Raji (cell line): ENCODE measurements at regions not wholly inside any gene's neighbourhood (a gene's known extent, or its start where the extent isn't known, plus 50 kb on each side); places are given as distances from the start of the nearest gene placed in this dataset.

ENCODE experiments used
- POLR2A ChIP-seq: IDR thresholded peaks from 2 replicates; pipeline ENCODE4 v1.6.1; 2011; ENCODE audit warnings: low read depth, low read length, control low read depth; ENCODE audit not compliant: insufficient read depth

DNA sequence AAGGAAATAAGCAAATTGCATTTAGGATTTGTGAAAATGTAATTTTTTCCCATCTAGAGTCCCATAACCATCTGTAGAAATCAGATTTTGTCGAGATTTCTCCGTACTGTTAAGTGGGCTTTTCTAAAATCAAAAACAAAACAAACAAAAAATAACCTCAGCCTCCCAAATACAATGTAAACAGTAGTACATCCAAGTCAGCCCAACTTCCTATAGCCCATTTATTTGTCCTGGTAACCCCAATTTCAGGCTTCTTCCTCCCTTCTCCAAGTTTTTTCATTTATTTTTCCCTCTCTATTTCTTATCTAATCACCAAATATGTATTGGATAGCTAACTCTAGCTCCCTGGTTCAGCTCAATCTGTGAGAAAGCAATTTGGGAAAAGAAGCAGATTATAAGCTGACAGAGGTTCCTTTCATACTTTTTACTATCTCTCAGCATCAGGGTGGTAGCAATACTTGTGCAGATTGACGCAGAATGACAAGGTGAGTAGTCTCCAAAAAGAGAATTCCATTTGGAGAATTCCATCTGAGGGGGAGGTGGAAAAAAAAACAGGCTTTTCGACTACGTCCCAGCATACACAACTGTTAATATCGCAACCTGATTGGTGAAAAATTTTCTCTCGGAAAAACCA is 132.6 kb upstream of the BTN3A2 start:
- TF ChIP-seq POLR2A, result no peak

DNA sequence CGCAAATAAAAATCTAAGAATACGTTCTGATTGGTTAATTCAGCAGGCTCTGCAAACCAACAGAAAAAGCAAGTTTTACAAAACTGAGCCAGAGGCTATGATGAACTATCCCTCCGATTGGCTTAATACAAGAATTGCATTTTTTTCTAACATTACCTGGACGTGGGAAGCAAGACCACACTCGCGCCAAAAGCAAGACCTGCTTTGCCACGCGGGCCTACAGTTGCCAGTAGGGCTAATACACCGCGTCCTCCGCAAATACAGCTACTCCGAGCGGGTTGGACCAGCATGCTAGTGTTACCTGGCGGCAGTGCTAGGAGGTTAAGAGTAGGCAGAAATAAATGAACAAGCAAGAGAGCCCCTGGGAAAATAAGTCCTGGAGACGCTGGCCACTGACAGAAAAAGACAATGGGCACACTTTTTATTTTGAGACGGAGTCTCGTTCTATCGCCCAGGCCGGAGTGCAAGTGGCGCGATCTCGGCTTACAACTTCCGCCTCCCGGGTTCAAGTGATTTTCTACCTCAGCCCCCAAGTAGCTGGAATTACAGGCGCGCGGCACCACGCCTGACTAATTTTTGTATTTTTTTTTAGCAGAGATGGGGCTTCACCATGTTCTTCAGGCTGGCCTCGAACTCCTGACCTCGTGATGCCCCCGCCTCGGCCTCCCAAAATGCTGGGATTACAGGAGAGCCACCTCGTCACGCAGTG is 131.9 kb upstream of the BTN3A2 start:
- TF ChIP-seq POLR2A, result no peak

DNA sequence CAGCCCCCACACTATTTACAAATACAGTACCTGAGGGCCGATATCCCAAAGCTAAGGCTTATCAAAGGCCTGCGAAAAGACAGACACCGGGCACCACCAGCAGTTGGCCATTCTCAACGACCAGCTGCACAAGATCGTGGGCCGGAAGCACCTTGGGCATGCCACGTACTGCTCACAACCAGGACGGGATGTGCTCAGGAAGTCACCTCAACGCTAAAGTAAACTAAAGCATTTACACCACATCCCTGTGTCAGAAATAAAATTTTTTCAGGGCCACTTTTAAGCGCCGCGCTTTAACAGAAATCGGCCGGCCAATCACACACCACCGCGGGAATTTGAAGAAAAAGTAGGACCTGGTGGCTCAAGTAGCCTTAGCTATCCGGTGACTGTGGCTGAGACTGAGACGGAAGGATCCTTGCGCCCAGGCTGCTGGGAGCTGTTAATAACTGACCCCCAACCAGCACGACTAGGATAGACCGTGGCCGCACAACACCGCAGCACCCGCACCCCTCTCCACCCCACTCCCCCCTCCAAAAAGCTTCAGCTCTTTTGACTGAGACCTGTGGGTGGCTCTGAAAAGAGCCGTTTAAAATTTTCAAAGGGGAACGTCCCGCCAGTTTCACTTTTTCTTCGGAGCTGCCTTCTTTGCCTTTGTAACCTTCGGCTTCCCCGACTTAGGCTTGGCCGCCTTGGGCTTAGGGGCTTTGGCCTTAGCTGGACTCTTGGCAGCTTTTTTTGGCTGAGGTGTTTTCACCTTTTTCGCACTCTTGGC is 131.2 kb upstream of the BTN3A2 start:
- peak; percentile 66; the same call in 1 of the 2 replicates for TF ChIP-seq POLR2A

DNA sequence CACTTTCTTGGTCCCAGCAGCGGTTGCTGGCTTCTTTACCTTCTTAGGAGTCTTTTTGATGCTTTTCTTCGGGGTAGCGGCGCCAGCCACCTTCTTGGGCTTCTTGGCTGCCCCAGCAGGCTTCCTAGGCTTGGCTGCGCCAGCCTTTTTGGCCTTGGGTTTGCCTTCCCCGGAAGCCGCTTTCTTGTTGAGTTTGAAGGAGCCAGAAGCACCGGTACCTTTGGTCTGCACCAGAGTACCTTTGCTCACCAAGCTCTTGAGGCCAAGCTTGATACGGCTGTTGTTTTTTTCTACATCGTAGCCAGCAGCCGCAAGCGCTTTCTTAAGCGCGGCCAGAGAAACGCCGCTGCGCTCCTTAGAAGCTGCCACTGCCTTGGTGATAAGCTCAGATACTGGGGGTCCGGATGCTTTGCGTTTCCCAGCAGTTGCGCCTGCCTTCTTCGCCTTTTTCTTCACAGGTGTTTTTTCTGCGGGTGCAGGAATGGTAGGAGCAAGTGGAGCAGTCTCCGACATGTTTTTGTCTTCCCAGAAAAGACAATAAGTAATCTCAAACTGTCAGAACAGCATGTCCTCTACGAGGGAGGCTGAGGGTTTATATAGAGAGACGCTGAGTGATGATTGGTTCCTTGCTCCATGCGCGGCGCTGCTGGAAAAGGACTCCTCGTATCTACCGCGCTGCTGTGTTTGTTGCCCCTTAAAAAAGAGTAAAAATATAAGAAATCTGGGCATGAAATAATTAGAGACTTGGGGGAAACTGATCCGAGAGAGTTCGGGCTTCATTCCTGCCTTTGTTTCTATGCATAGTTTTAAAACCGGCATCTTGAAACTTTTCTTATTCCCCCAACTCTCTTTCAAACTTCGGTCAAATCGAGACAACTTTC is 130.3 kb upstream of the BTN3A2 start:
- peak; percentile 67 for TF ChIP-seq POLR2A

DNA sequence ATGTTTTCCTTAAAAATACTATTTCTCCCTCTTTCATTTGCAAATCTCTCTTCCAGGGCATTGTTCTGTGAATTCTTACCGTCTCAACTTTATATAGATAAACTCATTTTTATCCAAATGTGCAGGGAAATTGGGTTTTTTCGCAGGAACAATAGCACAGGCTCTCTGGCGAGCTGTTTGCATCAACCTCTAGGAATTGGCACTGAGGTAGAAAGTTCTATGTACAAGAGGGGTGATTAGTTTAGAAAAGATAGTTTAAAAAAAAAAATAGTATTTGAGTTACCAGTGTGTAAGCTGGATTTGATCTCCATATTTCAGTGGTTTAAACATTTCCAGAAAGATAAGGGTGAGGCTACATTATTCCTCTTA is 129.7 kb upstream of the BTN3A2 start:
- no peak for TF ChIP-seq POLR2A

DNA sequence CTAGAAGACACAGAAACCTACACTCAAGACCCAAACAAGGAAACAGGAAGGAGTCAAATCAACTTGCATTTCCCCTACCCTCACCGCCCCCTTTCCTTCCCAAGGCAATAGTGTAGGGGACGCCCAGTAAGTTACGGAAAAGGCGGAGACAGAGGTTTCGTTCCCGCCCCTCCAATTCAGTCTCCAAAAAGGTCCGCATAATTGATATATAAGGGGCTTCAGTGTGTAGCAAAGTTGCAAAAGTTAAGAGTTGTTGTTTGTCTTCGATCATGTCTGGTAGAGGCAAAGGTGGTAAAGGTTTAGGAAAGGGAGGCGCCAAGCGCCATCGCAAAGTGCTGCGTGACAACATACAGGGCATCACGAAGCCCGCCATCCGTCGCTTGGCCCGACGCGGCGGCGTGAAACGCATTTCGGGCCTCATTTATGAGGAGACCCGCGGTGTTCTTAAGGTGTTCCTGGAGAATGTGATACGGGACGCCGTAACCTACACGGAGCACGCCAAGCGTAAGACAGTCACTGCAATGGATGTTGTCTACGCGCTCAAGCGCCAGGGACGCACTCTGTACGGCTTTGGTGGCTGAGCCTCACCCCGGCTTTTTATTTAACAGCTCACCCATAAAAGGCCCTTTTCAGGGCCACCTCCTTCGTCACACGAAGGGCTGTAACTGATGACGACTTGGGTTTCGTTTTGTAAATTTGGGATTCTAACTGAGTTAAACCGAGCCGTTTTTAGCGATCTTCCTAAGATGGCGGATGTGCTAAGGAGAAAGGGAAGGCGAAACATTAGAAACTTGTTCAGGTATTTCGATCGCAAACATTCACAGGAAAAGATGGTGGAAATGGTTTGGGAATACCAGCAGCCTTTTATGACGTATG is 124.6 kb upstream of the BTN3A2 start:
- TF ChIP-seq POLR2A, result peak; percentile 73

DNA sequence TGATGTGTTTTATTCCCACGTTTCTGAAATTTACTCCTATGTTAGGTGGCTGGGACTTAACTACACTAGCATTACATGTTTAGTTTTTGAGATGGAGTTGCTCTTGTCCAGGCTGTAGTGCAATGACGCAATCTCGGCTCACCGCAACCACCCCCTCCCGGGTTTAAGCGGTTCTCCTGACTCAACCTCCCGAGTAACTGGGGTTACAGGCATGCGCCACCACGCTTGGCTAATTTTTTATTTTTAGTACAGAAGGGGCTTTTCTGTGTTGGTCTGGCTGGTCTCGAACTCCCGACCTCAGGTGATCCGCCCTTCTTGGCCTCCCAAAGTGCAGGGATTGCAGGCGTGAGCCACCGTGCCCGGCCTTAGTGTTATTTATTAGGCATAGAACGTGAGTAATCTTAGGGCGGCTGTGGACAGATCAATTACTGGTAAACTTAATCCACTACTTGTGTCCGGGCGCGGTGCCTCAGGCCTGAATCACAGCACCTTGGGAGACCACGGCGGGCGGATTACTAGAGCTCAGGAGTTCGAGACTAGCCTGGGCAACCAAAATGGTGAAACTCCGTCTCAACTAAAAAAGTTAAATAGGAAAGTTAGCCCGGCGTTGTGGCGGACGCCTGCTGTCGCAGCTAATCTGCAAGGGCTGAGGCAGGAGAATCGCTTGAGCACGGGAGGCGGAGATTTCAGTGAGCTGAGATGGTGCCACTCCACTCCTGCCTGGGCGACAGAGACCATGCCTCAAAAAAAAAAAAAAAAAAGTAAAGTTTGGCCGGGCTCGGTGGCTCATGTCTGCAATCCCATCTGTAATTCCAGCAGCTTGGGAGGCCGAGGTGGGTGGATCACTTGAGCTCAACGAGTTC is 123.7 kb upstream of the BTN3A2 start:
- no peak for TF ChIP-seq POLR2A

DNA sequence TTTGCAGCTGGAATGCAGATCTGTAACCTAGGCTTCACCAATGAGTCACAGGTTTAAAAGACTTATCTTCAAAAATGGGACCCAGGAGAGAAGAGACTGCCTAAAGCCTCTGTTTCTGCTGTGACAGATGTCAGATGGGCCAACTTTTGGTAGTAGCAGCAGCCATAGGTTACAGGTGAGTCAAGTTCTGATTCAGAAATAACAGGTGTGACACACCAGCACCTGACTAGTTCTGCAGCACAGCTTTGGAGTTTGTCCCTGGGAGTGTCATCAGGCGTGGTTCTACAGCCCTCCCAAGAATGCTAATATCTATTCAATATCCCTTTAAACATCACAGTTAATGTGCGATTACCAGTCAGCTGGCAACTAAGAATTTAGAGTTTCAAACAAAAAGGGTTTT is 121.9 kb upstream of the BTN3A2 start:
- TF ChIP-seq POLR2A, result no peak

DNA sequence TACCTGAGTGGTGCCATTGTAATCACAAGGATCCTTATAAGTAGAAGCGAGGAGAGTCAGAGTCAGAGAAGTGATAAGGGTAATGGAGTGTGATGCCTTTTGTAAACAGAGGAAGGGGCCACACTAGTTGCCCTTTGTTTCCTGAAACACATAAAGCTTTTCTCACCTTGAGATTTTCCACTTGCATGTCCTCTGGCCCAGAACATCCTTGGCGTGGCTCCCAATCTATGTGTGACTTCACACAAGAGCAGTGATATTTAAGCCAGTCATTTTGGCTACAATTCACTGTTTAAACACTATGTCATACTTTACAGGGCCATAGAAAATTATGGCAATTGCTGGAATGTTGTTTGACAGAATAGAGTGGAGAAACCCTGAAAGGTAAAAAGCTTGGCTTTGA is 121.2 kb upstream of the BTN3A2 start:
- no peak for TF ChIP-seq POLR2A

DNA sequence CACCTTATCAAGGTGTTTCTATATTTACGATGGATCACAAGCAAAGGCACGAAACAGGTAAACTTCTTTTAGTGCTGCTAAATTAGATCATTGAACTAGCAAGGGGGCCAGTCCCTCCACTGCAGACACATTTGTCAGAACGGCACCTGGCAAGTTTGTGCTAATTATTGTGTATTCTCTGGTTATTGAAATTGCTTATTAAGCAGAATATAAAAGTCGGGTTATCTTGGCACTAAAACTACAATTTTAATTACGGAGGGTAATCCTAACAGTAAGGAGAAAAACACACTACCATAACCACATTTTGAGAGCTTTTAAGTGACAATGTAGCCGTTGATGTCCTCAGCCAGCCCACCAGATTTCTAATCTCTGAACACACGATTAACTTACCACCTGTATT is 118.9 kb upstream of the BTN3A2 start:
- TF ChIP-seq POLR2A, result no peak

DNA sequence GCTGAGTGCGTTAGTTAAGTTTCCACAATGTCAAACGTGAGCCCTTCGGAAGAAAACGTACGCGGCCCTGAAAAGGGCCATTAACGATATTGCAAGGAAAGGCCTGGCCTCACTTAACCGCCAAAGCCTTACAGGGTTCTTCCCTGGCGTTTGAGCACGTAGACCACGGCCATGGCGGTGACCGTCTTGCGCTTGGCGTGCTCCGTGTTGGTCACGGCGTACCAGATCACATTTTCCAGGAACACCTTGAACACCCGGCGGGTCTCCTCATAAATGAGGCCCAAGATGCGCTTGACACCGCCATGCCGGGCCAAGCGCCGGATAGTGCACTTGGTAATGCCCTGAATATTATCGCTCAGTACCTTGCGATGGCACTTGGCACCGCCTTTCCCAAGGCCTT is 118.4 kb upstream of the BTN3A2 start:
- TF ChIP-seq POLR2A, result no peak

DNA sequence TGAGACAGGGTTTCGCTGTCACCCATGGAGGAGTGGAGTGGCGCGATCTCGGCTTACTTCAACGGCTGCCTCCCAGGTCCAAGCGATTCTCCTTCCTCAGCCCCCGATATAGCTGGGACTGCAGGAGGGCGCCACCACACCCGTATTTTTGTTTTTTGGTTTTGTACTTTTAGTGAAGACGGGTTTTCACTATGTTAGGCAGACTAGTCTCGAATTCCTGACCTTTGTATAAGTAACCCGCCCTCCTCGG is 115.4 kb upstream of the BTN3A2 start:
- no peak for TF ChIP-seq POLR2A

DNA sequence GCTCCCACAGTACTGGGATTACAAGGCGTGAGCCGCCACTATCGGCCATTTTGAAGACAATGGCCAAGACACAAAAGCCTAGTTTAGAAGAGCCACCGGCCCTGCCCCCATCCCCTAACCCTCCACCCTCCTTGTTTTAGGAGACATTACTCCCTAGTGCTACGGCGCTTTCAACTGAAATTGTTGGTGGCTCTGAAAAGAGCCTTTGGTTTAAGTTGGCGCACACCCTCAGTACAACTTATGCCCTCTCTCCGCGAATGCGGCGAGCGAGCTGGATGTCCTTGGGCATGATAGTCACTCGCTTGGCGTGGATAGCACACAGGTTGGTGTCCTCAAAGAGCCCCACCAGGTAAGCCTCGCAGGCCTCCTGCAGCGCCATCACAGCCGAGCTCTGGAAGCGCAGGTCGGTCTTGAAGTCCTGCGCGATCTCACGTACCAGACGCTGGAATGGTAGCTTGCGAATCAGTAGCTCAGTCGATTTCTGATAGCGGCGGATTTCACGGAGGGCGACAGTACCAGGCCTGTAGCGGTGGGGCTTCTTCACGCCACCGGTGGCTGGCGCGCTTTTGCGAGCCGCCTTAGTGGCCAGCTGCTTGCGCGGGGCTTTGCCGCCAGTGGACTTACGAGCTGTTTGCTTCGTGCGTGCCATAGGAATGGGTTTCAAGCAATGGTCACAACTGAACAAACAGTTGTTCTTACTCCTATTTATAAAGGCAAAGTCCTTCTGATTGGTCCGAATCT is 114.9 kb upstream of the BTN3A2 start:
- peak; percentile 93 for TF ChIP-seq POLR2A

DNA sequence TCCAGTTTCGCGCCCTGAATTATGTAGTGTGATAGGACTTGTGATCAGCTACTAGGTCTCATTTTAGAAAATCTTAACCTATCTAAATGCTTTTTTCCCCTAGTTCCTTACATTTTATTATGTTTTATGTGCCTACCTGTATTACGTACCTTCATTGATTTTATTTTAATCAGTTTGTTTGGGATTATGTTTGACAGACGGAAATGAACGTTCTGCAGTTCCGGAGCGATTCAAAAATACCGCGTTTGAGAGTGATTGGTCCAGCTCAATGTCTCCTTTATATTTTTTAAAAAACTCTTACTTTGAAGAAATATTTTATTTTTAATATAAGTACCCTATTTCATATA is 114.3 kb upstream of the BTN3A2 start:
- TF ChIP-seq POLR2A, result no peak
